ENCODE measurements at regions not wholly inside any gene's neighbourhood (a gene's known extent, or its start where the extent isn't known, plus 50 kb on each side); places are given as distances from the start of the nearest gene placed in this dataset.

GRCh38 chr1:184272175-184272866, 114.5 kb upstream of the C1orf21 start:
- Histone ChIP-seq H3K36me3 (no peaks in the 10 kb centered on the region), H3K27me3 (no peaks in the 10 kb centered on the region), H3K4me1 (no peaks in the 10 kb centered on the region), H3K27ac (no peak overlapping the region), H3K4me3 (no peak overlapping the region), H3K9me3 (peaks cover 0 to 7% of the 10 kb centered on the region in 2 donors)
- intact Hi-C loops (cut with DNase I) = no loop called here
- DNase-seq (no peak), ATAC-seq (no peak)
- TF ChIP-seq CTCF (IDR thresholded peaks at IDR 0.05) = no peak

- intact Hi-C loops (cut with DNase I) = no loop called here
- H3K4me3 ChIP-seq = no peak overlapping the region
- ATAC-seq (no peak), DNase-seq (no peak)
- peaks cover 0 to 7% of the 10 kb centered on the region in 2 donors for H3K9me3 ChIP-seq
- H3K27me3 ChIP-seq = no peaks in the 10 kb centered on the region
- H3K27ac ChIP-seq = no peak overlapping the region
- TF ChIP-seq CTCF (IDR thresholded peaks at IDR 0.05) = no peak
- no peaks in the 10 kb centered on the region for H3K4me1 ChIP-seq
- H3K36me3 ChIP-seq = no peaks in the 10 kb centered on the region
Observed at GRCh38 chr1:184276416-184276815, 110.4 kb upstream of the C1orf21 start.

GRCh38 chr1:184279911-184280458, 106.8 kb upstream of the C1orf21 start:
- no peak for DNase-seq
- no peaks in the 10 kb centered on the region for H3K27me3 ChIP-seq
- ATAC-seq = no peak
- H3K27ac ChIP-seq = no peak overlapping the region
- no peaks in the 10 kb centered on the region for H3K36me3 ChIP-seq
- no peak overlapping the region for H3K4me3 ChIP-seq
- intact Hi-C loops (cut with DNase I) = no loop called here
- H3K9me3 ChIP-seq = peaks cover 0 to 5% of the 10 kb centered on the region in 2 donors
- no peaks in the 10 kb centered on the region for H3K4me1 ChIP-seq
- TF ChIP-seq CTCF (IDR thresholded peaks at IDR 0.05) = no peak

GRCh38 chr1:184283999-184284398, 102.8 kb upstream of the C1orf21 start:
- ATAC-seq (peak; percentile 57), DNase-seq (peak in 2 of 4 donors; percentile 27 to 59)
- H3K27ac ChIP-seq = no peak overlapping the region
- H3K27me3 ChIP-seq = no peaks in the 10 kb centered on the region
- no peak overlapping the region for H3K4me3 ChIP-seq
- H3K36me3 ChIP-seq = no peaks in the 10 kb centered on the region
- H3K9me3 ChIP-seq = no peaks in the 10 kb centered on the region
- intact Hi-C loops (cut with DNase I) = no loop called here
- no peak for TF ChIP-seq CTCF (IDR thresholded peaks at IDR 0.05)
- no peaks in the 10 kb centered on the region for H3K4me1 ChIP-seq

GRCh38 chr1:184284900-184285299, 101.9 kb upstream of the C1orf21 start:
- H3K27ac ChIP-seq = no peak overlapping the region
- intact Hi-C loops (cut with DNase I) = no loop called here
- H3K36me3 ChIP-seq = no peaks in the 10 kb centered on the region
- H3K4me3 ChIP-seq = no peak overlapping the region
- H3K27me3 ChIP-seq = no peaks in the 10 kb centered on the region
- no peaks in the 10 kb centered on the region for H3K4me1 ChIP-seq
- H3K9me3 ChIP-seq = peaks cover 0 to 3% of the 10 kb centered on the region in 2 donors
- TF ChIP-seq CTCF (IDR thresholded peaks at IDR 0.05) = no peak
- no peak for DNase-seq
- no peak for ATAC-seq

All from left lung (tissue), 4 donors.